ENCODE measurements at regions not wholly inside any gene's neighbourhood (a gene's known extent, or its start where the extent isn't known, plus 50 kb on each side); places are given as distances from the start of the nearest gene placed in this dataset.

DNA sequence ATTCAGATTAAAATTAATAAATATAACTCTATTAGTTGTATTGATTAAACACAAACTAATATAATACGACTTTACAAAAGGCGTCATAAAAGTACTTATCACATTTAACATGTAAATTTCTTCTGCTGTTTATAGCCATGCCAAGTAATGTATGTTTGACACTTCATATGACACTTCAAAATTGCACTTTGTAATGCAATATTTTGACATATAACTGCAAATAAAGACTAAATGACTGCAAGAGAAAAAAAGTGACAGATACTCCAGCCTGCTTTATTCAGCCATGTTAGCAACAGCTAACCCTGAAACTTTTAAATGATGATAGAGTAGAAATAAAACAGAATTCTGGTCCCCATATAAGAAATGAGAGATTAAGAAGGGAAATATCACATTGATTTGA lies 1238.0 kb downstream of the MRPL39 start:
- no peak for DNase-seq (ENCODE audit: low read depth in 2 of 2)

DNA sequence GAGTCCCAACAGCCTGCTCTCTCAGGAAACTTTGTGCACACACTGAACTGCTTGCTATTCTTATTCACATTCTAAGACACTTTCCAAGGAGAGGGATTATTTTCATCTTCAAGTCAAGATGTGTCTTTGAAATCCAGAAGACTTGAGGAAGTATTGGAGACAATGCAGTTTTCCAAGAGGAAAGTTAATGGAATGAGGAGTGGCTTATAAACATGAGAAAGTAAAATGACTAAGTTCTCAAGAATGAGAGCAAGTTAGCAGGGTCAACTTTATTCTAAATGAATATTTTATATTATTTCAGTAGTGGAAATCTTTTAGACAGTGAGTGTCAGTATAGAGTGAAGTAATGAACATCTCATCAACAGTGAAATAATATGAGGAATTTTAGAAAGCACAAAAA lies 1239.3 kb downstream of the MRPL39 start:
- DNase-seq (ENCODE audit: low read depth in 2 of 2): no peak

DNA sequence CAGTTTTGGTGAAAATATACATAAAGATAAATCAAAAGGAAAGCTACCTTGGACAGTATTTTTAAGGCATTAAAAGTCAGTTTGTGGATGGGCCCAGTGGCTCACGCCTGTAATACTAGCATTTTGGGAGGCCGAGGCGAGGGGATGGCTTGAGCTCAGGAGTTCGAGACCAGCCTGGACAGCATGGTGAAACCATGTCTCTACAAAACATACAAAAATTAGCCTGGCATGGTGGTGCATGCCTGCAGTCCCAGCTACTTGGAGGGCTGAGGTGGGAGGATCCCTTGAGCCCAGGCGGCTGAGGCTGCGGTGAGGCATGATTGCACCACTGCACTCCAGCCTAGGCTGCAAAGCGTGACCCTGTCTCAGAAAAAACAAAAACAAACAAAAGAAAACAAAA lies 1253.8 kb downstream of the MRPL39 start:
- no peak for DNase-seq (ENCODE audit: low read depth in 2 of 2)

GRCh38 chr21:24339406-24339805 lies 1267.9 kb downstream of the MRPL39 start:
- no peak for DNase-seq (ENCODE audit: low read depth in 2 of 2)

DNA sequence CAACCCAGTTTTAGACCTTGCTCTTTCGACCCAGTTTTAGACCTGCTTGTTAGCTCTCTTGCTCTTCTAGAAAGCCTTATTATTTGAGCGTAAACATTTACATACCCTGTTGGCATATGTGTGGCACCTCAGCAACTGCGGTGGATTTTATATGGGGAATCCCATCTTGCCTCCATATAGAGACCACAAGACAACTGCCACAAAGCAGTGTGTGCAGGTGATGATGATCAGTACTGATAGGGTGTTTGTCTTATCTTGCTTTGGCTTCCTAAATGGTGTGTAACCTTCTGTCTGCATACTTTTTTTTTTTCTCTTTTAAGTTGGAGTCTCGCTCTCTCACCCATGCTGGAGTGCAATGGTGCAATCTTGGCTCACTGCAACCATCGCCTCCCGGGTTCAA lies 1270.8 kb downstream of the MRPL39 start:
- DNase-seq (ENCODE audit: low read depth in 2 of 2): no peak

GRCh38 chr21:24323536-24323935 lies 1283.7 kb downstream of the MRPL39 start:
- no peak for DNase-seq (ENCODE audit: low read depth in 2 of 2)

DNA sequence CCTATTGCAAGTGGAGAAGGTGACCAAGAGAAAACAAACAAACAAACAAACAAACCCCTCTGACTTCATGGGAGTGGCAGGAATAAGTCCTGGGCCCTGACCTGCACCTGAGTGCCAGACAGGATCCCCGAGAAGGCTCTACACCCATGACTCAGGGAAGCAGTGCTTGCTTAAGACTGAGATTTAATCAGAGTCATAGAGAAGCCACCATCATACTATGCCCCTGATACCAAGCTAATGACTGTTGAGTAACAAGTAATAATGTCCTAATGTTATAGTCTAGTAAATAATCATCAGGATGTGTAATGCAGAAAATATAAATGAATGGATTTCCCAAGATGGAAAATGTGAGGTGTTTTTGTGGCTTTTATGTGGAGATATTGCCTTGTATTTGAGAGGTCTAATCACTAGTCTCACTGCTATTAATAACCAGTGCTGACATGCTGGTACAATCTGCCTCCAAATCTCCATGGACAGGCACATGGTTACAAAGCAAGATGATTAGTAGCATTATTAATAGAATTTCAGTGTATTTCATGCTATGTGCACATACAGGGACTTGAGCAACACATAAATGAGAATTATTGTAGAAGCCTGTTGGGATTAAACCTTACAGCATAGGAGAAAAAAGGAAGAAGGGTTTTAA lies 1290.9 kb downstream of the MRPL39 start:
- DNase-seq (ENCODE audit: low read depth in 2 of 2): no peak

- DNase-seq (ENCODE audit: low read depth in 2 of 2): no peak
Measured at GRCh38 chr21:24310788-24311187, 1296.5 kb downstream of the MRPL39 start.

GRCh38 chr21:24308183-24308582 lies 1299.1 kb downstream of the MRPL39 start:
- no peak for DNase-seq (ENCODE audit: low read depth in 2 of 2)

GRCh38 chr21:24302400-24302799 lies 1304.9 kb downstream of the MRPL39 start:
- DNase-seq (ENCODE audit: low read depth in 2 of 2): no peak

- no peak for DNase-seq (ENCODE audit: low read depth in 2 of 2)
Measured at GRCh38 chr21:24298040-24298439, 1309.2 kb downstream of the MRPL39 start.

DNA sequence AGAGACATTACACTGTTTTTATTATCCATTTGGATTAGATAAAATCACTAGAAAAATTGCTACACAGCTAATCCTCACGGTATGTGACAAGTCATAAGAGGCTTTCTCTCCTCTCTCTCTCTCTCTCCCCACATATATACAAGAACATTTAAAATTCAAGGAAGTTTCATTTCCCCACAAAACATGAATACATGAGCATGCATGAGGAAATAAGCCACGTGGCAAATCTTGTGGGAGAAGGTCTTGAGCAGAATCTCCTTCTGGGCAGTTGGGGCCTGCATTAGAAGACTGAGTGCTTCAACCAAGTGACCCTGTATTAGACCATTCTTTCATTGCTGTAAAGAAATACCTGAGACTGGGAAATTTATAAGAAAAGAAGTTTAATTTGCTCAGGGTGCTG lies 1313.1 kb downstream of the MRPL39 start:
- DNase-seq (ENCODE audit: low read depth in 2 of 2): no peak

- no peak for DNase-seq (ENCODE audit: low read depth in 2 of 2)
Measured at GRCh38 chr21:24290151-24290833, 1317.0 kb downstream of the MRPL39 start.

- DNase-seq (ENCODE audit: low read depth in 2 of 2): no peak
Measured at GRCh38 chr21:24289539-24289938, 1317.7 kb downstream of the MRPL39 start.

DNA sequence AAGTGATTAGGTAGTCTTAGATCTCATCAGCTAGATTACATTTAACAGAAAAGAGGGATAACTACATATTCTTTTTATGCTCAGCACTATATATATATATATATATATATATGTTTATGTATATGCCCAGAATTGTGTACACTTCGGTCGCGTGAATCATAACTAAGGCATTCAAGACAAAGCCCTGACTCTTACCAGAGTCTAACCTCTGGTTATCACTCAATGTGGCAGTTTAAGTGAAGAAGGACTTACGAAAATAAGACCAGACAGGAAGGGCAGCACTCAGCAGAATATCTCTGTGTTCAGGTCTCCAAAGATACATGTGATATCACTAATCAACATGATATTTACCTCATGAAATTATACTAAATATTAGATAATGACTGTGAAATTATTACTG lies 1326.7 kb downstream of the MRPL39 start:
- DNase-seq (ENCODE audit: low read depth in 2 of 2): no peak

DNA sequence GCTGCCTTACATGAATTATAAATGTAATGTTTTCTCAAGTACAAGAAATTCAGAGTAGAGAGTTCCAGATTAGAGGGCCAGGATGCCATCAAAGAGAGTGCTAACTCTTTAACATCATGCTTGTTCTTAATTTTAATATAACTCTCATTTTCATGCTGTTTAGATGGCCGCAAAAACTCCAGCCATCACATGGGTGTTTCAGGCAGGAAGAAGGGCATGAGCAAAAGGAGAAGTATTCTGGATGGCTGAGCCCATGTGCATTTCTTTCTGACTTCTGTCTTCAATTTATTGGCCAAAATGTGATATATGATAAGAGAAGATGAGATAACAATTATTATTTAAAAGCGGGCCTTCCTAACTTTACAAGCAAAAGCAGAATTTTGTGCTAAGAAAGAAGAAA lies 1328.6 kb downstream of the MRPL39 start:
- DNase-seq (ENCODE audit: low read depth in 2 of 2): no peak

GRCh38 chr21:24276204-24276603 lies 1331.1 kb downstream of the MRPL39 start:
- no peak for DNase-seq (ENCODE audit: low read depth in 2 of 2)

GRCh38 chr21:24275616-24276015 lies 1331.7 kb downstream of the MRPL39 start:
- DNase-seq (ENCODE audit: low read depth in 2 of 2): no peak

DNA sequence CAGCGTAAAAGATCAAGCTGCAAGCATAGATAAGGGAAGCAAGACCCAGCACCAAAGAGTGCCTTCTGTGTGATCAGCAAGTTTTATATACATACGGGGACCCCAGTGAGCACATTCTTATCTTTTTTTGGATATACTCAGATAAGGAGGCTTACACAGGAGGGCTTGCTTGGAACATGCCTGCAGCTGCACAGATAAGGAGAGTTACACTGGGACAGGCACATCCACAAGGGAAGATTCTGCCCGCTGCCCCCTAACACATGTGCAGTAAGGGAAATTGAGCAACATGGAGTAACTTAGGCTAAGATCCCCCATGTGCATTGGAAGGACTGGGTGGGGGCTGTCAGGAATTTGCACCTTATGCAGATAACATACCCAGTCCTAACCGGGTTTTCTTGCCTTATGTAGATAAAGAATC lies 1334.8 kb downstream of the MRPL39 start:
- no peak for DNase-seq (ENCODE audit: low read depth in 2 of 2)

- DNase-seq (ENCODE audit: low read depth in 2 of 2): no peak
Measured at GRCh38 chr21:24265987-24266386, 1341.3 kb downstream of the MRPL39 start.

- no peak for DNase-seq (ENCODE audit: low read depth in 2 of 2)
Measured at GRCh38 chr21:24260751-24261150, 1346.5 kb downstream of the MRPL39 start.

GRCh38 chr21:24259241-24259640 lies 1348.0 kb downstream of the MRPL39 start:
- DNase-seq (ENCODE audit: low read depth in 2 of 2): no peak

DNA sequence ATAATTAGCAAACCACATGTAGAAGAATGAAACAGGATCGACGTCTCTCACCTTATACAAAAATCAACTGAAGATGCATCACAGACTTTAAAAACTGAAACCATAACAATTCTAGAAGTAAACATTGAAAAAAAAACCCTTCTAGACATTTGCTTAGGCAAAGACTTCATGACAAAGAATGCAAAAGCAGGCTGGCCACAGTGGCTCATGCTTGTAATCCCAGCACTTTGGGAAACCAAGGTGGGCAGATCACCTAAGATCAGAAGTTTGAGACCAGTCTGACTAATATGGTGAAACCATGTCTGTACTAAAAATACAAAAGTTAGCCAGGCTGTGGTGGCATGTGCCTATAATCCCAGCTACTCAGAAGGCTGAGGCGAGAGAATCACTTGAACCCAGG lies 1351.7 kb downstream of the MRPL39 start:
- no peak for DNase-seq (ENCODE audit: low read depth in 2 of 2)

GRCh38 chr21:24225431-24225830 lies 1381.8 kb downstream of the MRPL39 start:
- no peak for DNase-seq (ENCODE audit: low read depth in 2 of 2)
